K562 (cell line): ENCODE measurements at regions not wholly inside any gene's neighbourhood (a gene's known extent, or its start where the extent isn't known, plus 50 kb on each side); places are given as distances from the start of the nearest gene placed in this dataset.

ENCODE experiments used
- ATAC-seq: fragments of 200-7000 bp; cut with Tn5 transposase; 3 replicates; pipeline ENCODE4 v1.9.1; 2020; ENCODE audit warnings: moderate library complexity
- BruUV-seq: library from RNA; stranded (reverse); fragments of 400-500 nt; replicated peaks from 2 replicates; lab custom pipeline; 2021; lab: Mats Ljungman, UMichigan
- CTCF ChIA-PET: fragments of 300-600 bp; formaldehyde crosslinking; extraction: SDS; loops from one replicate; lab custom pipeline; 2021; ENCODE audit warnings: low intra/inter-chr PET ratio; lab: Yijun Ruan, JAX
- POLR2A ChIA-PET: fragments of 300-600, 350-650 bp; sonication (Branson Sonifier 250); formaldehyde crosslinking; extraction: SDS; loops from one replicate; lab custom pipeline; 2021; ENCODE audit warnings: antibody characterized with exemption, inconsistent platforms; lab: Yijun Ruan, JAX
- DNase-seq, 4 experiments: peaks; one replicate each; pipeline versions ENCODE4 v3.0.0 to v3.0.0-alpha.2; 2011 to 2018; ENCODE audit warnings: low spot score in 3 of 4, mixed read lengths in 3 of 4; ENCODE audit errors: extremely low read depth in 1 of 4
- FAIRE-seq: peaks from 2 replicates; lab custom pipeline; 2011; peaks lifted over from hg19 to GRCh38; lab: Jason Lieb, UNC
- H2AFZ ChIP-seq: 2 replicates; pipeline ENCODE4 v1.6.0; 2011; ENCODE audit warnings: low read depth, low read length, control low read depth, inconsistent platforms
- H3K27ac ChIP-seq: fragments of 200-600 bp; 3 replicates; pipeline ENCODE4 v1.8.0; 2011; ENCODE audit warnings: low read depth, mild to moderate bottlenecking, control low read depth, inconsistent platforms, low read length, moderate library complexity, mixed read lengths; ENCODE audit errors: extremely low read depth
- H3K27me3 ChIP-seq, 2 experiments: fragments of 300-600 bp in 1 of 2; 2 replicates in 1 of 2; 3 replicates in 1 of 2; pipeline versions ENCODE4 v1.6.0 to v1.8.0; 2011; ENCODE audit warnings: inconsistent platforms in 2 of 2, low read length in 2 of 2, mild to moderate bottlenecking in 1 of 2, mixed read lengths in 1 of 2, moderate library complexity in 1 of 2; ENCODE audit not compliant: control insufficient read depth in 2 of 2, insufficient read depth in 2 of 2
- H3K36me3 ChIP-seq: fragments of 300-600 bp; 3 replicates; pipeline ENCODE4 v1.8.0; 2011; ENCODE audit warnings: mild to moderate bottlenecking, low read length, inconsistent platforms; ENCODE audit not compliant: control insufficient read depth, insufficient read depth
- H3K4me1 ChIP-seq, 2 experiments: fragments of 200-600 bp in 1 of 2; replicated peaks in 1 of 2; 2 replicates in 1 of 2; 3 replicates in 1 of 2; pipeline versions ENCODE4 v1.5.1 to v1.8.0; 2011; ENCODE audit warnings: inconsistent platforms in 2 of 2, low read length in 2 of 2, mild to moderate bottlenecking in 1 of 2, mixed read lengths in 1 of 2, moderate library complexity in 1 of 2; ENCODE audit not compliant: control insufficient read depth in 2 of 2, insufficient read depth in 2 of 2
- H3K4me2 ChIP-seq: 2 replicates; pipeline ENCODE4 v1.6.1; 2011; ENCODE audit warnings: low read length, control low read depth, inconsistent platforms, mixed read lengths; ENCODE audit not compliant: insufficient read depth
- H3K4me3 ChIP-seq: fragments of 200-600 bp; sonication (generic), shearing (Covaris generic); 2 replicates; pipeline ENCODE4 v1.5.1; 2016; ENCODE audit warnings: control low read depth, inconsistent platforms
- H3K79me2 ChIP-seq: fragments of 200-600 bp; 3 replicates; pipeline ENCODE4 v1.8.0; 2011; ENCODE audit warnings: low read length, inconsistent platforms; ENCODE audit not compliant: control insufficient read depth, insufficient read depth
- H3K9ac ChIP-seq, 2 experiments: 2 replicates each; pipeline versions ENCODE4 v1.6.0 to v1.6.1; 2011; ENCODE audit warnings: low read depth in 2 of 2, low read length in 2 of 2, control low read depth in 1 of 2, inconsistent platforms in 1 of 2, mild to moderate bottlenecking in 1 of 2, mixed read lengths in 1 of 2; ENCODE audit not compliant: insufficient read depth in 1 of 2
- H3K9me1 ChIP-seq: one replicate; pipeline ENCODE4 v1.6.0; 2011; ENCODE audit warnings: inconsistent platforms, mild to moderate bottlenecking, low read length, moderate library complexity; ENCODE audit not compliant: control insufficient read depth, insufficient read depth
- H3K9me3 ChIP-seq: replicated peaks from 2 replicates; pipeline ENCODE4 v1.5.1; 2011; ENCODE audit warnings: low read depth, low read length, inconsistent platforms; ENCODE audit not compliant: control insufficient read depth, insufficient read depth
- H4K20me1 ChIP-seq: replicated peaks from 2 replicates; pipeline ENCODE4 v1.6.1; 2011; ENCODE audit warnings: low read length, inconsistent platforms, mixed read lengths; ENCODE audit not compliant: control insufficient read depth, insufficient read depth
- BMI1 ChIP-seq: fragments of 150-350 bp; IDR thresholded peaks from 2 replicates; pipeline ENCODE4 v1.6.1; 2014; ENCODE audit warnings: low read length
- CREB5 ChIP-seq: fragments of 250-450 bp; sonication (Bioruptor Pico); IDR thresholded peaks from 2 replicates; pipeline ENCODE4 v1.5.0; 2020; ENCODE audit warnings: mild to moderate bottlenecking
- MAFF ChIP-seq: IDR thresholded peaks from 2 replicates; pipeline ENCODE4 v1.6.1; 2012; ENCODE audit warnings: low read length, improper control_type of control experiment
- MAFG ChIP-seq: fragments of 450-650 bp; conservative IDR thresholded peaks from 2 replicates; pipeline ENCODE4 v1.6.1; 2016; ENCODE audit warnings: missing genetic modification characterization, missing compliant biosample characterization
- PATZ1 ChIP-seq: fragments of 250-450 bp; sonication (Bioruptor Pico); IDR thresholded peaks from 2 replicates; pipeline ENCODE4 v1.5.0; 2020; ENCODE audit warnings: mild to moderate bottlenecking, borderline replicate concordance
- ZNF318 ChIP-seq, 2 experiments: fragments of 450-650 bp; IDR thresholded peaks; 2 replicates each; pipeline ENCODE4 v1.6.1; 2016; ENCODE audit warnings: mild to moderate bottlenecking in 2 of 2, borderline replicate concordance in 1 of 2, low read depth in 1 of 2, moderate library complexity in 1 of 2
- ZNF830 ChIP-seq: fragments of 250-450 bp; sonication (Bioruptor Pico); IDR thresholded peaks from 2 replicates; pipeline ENCODE4 v1.5.0; 2021; ENCODE audit warnings: mild to moderate bottlenecking
- WGBS: fragments of 100-300 bp; shearing (Covaris generic); methylation state at CpG from one replicate; pipeline ENCODE4 v1.1.6; 2016; ENCODE audit warnings: low coverage, mixed read lengths; ENCODE audit not compliant: insufficient coverage; ENCODE audit errors: missing lambda C conversion rate; 5-methylcytosine and 5-hydroxymethylcytosine counted together
- in situ Hi-C: fragments of 300-500 bp; cut with MboI; formaldehyde crosslinking; loops from 4 replicates; pipeline ENCODE4 v1.15.0; 2018; ENCODE audit warnings: inconsistent platforms, mixed read lengths
- intact Hi-C: fragments of 100-400 bp; cut with micrococcal nuclease; formaldehyde crosslinking; loops from 2 replicates; pipeline ENCODE4 v1.14.2; 2022

GRCh38 chr10:124302951-124303505 is 115.7 kb downstream of the OAT start (continued):
- TF ChIP-seq PATZ1 = no peak
- TF ChIP-seq CREB5 (CRISPR knock-in tag) = no peak
- no peak for TF ChIP-seq BMI1
- no peak for TF ChIP-seq MAFF
- TF ChIP-seq ZNF830 (CRISPR knock-in tag) = no peak

GRCh38 chr10:124301736-124302135 is 117.0 kb downstream of the OAT start:
- Histone ChIP-seq H3K27ac (no peak overlapping the region), H3K27me3 (no peaks in the 10 kb centered on the region), H3K79me2 (no peaks in the 10 kb centered on the region), H2AFZ (no peak overlapping the region), H3K36me3 (no peaks in the 10 kb centered on the region)
- POLR2A ChIA-PET = no interaction called here
- 0% methylated on average over 3 of the region's 9 CpGs for whole genome bisulfite sequencing
- DNase-seq = no peak
- no peak for FAIRE-seq
- TF ChIP-seq MAFG (no peak), ZNF318 (IDR thresholded peaks at IDR 0.05; ENCODE audit: borderline replicate concordance in 1 of 2, low read depth in 1 of 2) (no peak)
- TF ChIP-seq, all 486 proteins: peak for 0
- H3K4me3 ChIP-seq = no peak overlapping the region
- no peaks in the 10 kb centered on the region for H4K20me1 ChIP-seq
- BruUV-seq = no TSS peak
- 0 out of 2 replicates have a peak, but pooled peaks cover 3% of the 10 kb centered on the region for H3K9me3 ChIP-seq
- CTCF ChIA-PET = no interaction called here
- H3K9me1 ChIP-seq = no peaks in the 10 kb centered on the region
- H3K4me1 ChIP-seq = no peaks in the 10 kb centered on the region
- no peak overlapping the region for H3K4me2 ChIP-seq
- no peak overlapping the region for H3K9ac ChIP-seq
- intact Hi-C loops = no loop called here
- ATAC-seq = no peak
- in situ Hi-C loops = no loop called here
